Endodermal cell (in vitro differentiated cells): ENCODE measurements at regions not wholly inside any gene's neighbourhood (a gene's known extent, or its start where the extent isn't known, plus 50 kb on each side); places are given as distances from the start of the nearest gene placed in this dataset.

ENCODE experiments used
- DNase-seq: peaks from one replicate; pipeline ENCODE4 v3.0.0-alpha.2; 2017
- H3K27ac ChIP-seq: 2 replicates; pipeline ENCODE4 v1.5.1; 2013; ENCODE audit warnings: mild to moderate bottlenecking, low read depth, low read length, moderate library complexity
- H3K27me3 ChIP-seq: 2 replicates; pipeline ENCODE4 v1.6.1; 2013; ENCODE audit warnings: mild to moderate bottlenecking, low read length, moderate library complexity; ENCODE audit not compliant: insufficient read depth, control insufficient read depth, poor library complexity, severe bottlenecking
- H3K36me3 ChIP-seq: 2 replicates; pipeline ENCODE4 v1.7.0; 2013; ENCODE audit warnings: mild to moderate bottlenecking, low read length, moderate library complexity; ENCODE audit not compliant: control insufficient read depth, insufficient read depth
- H3K4me1 ChIP-seq: one replicate; pipeline ENCODE4 v1.7.0; 2013; ENCODE audit warnings: low read length; ENCODE audit not compliant: control insufficient read depth, insufficient read depth
- H3K4me3 ChIP-seq: 2 replicates; pipeline ENCODE4 v1.5.1; 2013; ENCODE audit warnings: mild to moderate bottlenecking, low read length, moderate library complexity
- H3K9ac ChIP-seq: 2 replicates; pipeline ENCODE4 v1.6.1; 2013; ENCODE audit warnings: mild to moderate bottlenecking, low read length, moderate library complexity; ENCODE audit not compliant: poor library complexity, severe bottlenecking; ENCODE audit errors: extremely low read depth
- H3K9me3 ChIP-seq: 2 replicates; pipeline ENCODE4 v1.6.1; 2013; ENCODE audit warnings: mild to moderate bottlenecking, low read length, moderate library complexity; ENCODE audit not compliant: control insufficient read depth
- H3K27ac Mint-ChIP-seq: 2 replicates; pipeline ENCODE4 v1.8.0; 2020; ENCODE audit warnings: mixed read lengths
- H3K27me3 Mint-ChIP-seq: 2 replicates; pipeline ENCODE4 v1.8.0; 2021; ENCODE audit warnings: mild to moderate bottlenecking, mixed read lengths; ENCODE audit not compliant: insufficient read depth
- H3K36me3 Mint-ChIP-seq: 2 replicates; pipeline ENCODE4 v1.8.0; 2020; ENCODE audit warnings: low read depth, mixed read lengths
- H3K4me1 Mint-ChIP-seq: 2 replicates; pipeline ENCODE4 v1.8.0; 2020; ENCODE audit warnings: mixed read lengths
- H3K4me3 Mint-ChIP-seq: 2 replicates; pipeline ENCODE4 v1.8.0; 2020; ENCODE audit warnings: mild to moderate bottlenecking, moderate library complexity, mixed read lengths
- H3K9me3 Mint-ChIP-seq: 2 replicates; pipeline ENCODE4 v1.8.0; 2020; ENCODE audit warnings: mild to moderate bottlenecking, mixed read lengths
- WGBS, 2 experiments: methylation state at CpG; one replicate each; pipeline versions ENCODE4 v1.1.5 to v1.1.7; 2013; ENCODE audit warnings: missing lambda C conversion rate in 2 of 2, mixed read lengths in 1 of 2; ENCODE audit not compliant: insufficient coverage in 1 of 2, insufficient read length in 1 of 2; 5-methylcytosine and 5-hydroxymethylcytosine counted together
- TF ChIP-seq, protein P1 (sequence below): fragments of 200-600 bp; sonication (generic); conservative IDR thresholded peaks from 2 replicates; pipeline ENCODE4 v1.5.0; 2021; ENCODE audit warnings: antibody characterized with exemption, mild to moderate bottlenecking

DNA sequence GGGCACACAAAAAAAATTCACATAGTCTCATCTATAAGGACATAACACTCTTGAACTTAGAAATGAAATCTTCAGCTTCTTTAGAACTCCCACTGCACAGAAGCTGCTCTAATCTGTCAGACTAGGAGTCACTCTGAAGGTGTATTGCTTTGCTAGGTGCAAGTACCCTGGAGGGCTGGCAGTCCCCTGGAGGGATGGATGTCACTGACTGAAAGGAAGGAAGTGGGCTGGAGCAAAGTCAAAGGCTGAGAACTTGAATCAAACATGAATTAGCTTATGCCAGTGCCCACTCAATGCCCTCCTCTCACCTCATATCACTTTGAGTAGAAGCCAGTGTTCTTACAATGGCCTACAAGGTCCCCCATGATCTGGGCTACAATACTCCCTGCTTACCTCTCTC, 140.3 kb upstream of the ANKRD1 start:
- TF ChIP-seq, protein P1, sequence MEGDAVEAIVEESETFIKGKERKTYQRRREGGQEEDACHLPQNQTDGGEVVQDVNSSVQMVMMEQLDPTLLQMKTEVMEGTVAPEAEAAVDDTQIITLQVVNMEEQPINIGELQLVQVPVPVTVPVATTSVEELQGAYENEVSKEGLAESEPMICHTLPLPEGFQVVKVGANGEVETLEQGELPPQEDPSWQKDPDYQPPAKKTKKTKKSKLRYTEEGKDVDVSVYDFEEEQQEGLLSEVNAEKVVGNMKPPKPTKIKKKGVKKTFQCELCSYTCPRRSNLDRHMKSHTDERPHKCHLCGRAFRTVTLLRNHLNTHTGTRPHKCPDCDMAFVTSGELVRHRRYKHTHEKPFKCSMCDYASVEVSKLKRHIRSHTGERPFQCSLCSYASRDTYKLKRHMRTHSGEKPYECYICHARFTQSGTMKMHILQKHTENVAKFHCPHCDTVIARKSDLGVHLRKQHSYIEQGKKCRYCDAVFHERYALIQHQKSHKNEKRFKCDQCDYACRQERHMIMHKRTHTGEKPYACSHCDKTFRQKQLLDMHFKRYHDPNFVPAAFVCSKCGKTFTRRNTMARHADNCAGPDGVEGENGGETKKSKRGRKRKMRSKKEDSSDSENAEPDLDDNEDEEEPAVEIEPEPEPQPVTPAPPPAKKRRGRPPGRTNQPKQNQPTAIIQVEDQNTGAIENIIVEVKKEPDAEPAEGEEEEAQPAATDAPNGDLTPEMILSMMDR: no peak
- Mint-ChIP-seq H3K27me3 (peaks cover 10% of the 10 kb centered on the region), H3K9me3 (no peaks in the 10 kb centered on the region), H3K27ac (no peak overlapping the region), H3K36me3 (no peaks in the 10 kb centered on the region), H3K4me3 (no peak overlapping the region), H3K4me1 (peaks cover 8% of the 10 kb centered on the region)
- Histone ChIP-seq H3K27ac (no peak overlapping the region), H3K4me3 (no peak overlapping the region), H3K27me3 (no peaks in the 10 kb centered on the region), H3K9ac (no peak overlapping the region), H3K36me3 (no peaks in the 10 kb centered on the region), H3K4me1 (peaks cover 3% of the 10 kb centered on the region), H3K9me3 (no peaks in the 10 kb centered on the region)
- DNase-seq: no peak

GRCh38 chr10:91061608-91062007, 140.7 kb upstream of the ANKRD1 start:
- peaks cover 3% of the 10 kb centered on the region for H3K4me1 ChIP-seq
- TF ChIP-seq, protein P1: no peak
- DNase-seq: no peak

GRCh38 chr10:91062091-91062490, 141.2 kb upstream of the ANKRD1 start:
- Histone ChIP-seq H3K4me3 (no peak overlapping the region), H3K4me1 (peaks cover 3% of the 10 kb centered on the region), H3K27me3 (no peaks in the 10 kb centered on the region), H3K9me3 (no peaks in the 10 kb centered on the region), H3K36me3 (no peaks in the 10 kb centered on the region), H3K27ac (no peak overlapping the region), H3K9ac (no peak overlapping the region)
- H3K36me3 Mint-ChIP-seq: no peaks in the 10 kb centered on the region
- H3K4me1 Mint-ChIP-seq: peaks cover 8% of the 10 kb centered on the region
- no peak overlapping the region for H3K27ac Mint-ChIP-seq
- DNase-seq: no peak
- H3K9me3 Mint-ChIP-seq: no peaks in the 10 kb centered on the region
- TF ChIP-seq, protein P1: no peak
- WGBS, 2 experiments: 100% methylated on average over 1 to 2 of the region's 3 CpGs
- peaks cover 13% of the 10 kb centered on the region for H3K27me3 Mint-ChIP-seq
- no peak overlapping the region for H3K4me3 Mint-ChIP-seq

More at GRCh38 chr10:91061608-91062007, 140.7 kb upstream of the ANKRD1 start:
- Histone ChIP-seq H3K27ac (no peak overlapping the region), H3K27me3 (no peaks in the 10 kb centered on the region), H3K9me3 (no peaks in the 10 kb centered on the region), H3K4me3 (no peak overlapping the region), H3K9ac (no peak overlapping the region), H3K36me3 (no peaks in the 10 kb centered on the region)
- Mint-ChIP-seq H3K9me3 (no peaks in the 10 kb centered on the region), H3K27me3 (peaks cover 13% of the 10 kb centered on the region), H3K4me3 (no peak overlapping the region), H3K27ac (no peak overlapping the region), H3K4me1 (peaks cover 8% of the 10 kb centered on the region), H3K36me3 (no peaks in the 10 kb centered on the region)
- WGBS, 2 experiments: 56 to 84% methylated on average over 1 to 2 of the region's 2 CpGs
